Testis (tissue), 2 donors: ENCODE measurements at regions not wholly inside any gene's neighbourhood (a gene's known extent, or its start where the extent isn't known, plus 50 kb on each side); places are given as distances from the start of the nearest gene placed in this dataset.

ENCODE experiments used
- DNase-seq: peaks from one replicate; pipeline ENCODE4 v3.0.0-alpha.2; 2019
- H3K27ac ChIP-seq, 2 donors: fragments of 200-600 bp; sonication (generic); one replicate each; pipeline ENCODE4 v1.5.1; 2019
- H3K27me3 ChIP-seq: fragments of 200-600 bp; sonication (generic); one replicate; pipeline ENCODE4 v1.5.1; 2019
- H3K36me3 ChIP-seq: fragments of 200-600 bp; sonication (generic); one replicate; pipeline ENCODE4 v1.5.1; 2017; ENCODE audit warnings: low read depth; ENCODE audit errors: missing control alignments
- H3K4me1 ChIP-seq: fragments of 200-600 bp; sonication (generic); one replicate; pipeline ENCODE4 v1.5.1; 2019
- H3K4me3 ChIP-seq, 2 donors: fragments of 200-600 bp; sonication (generic); one replicate each; pipeline ENCODE4 v1.5.1; 2017 to 2019
- H3K9me3 ChIP-seq: fragments of 200-600 bp; sonication (generic); one replicate; pipeline ENCODE4 v1.5.1; 2017
- POLR2A ChIP-seq: fragments of 450-650 bp; IDR thresholded peaks from one replicate; pipeline ENCODE4 v1.6.1; 2017; ENCODE audit warnings: antibody characterized with exemption, mild to moderate bottlenecking, moderate library complexity
- WGBS, 2 donors: methylation state at CpG; one replicate each; pipeline ENCODE4 v1.1.5; 2018; 5-methylcytosine and 5-hydroxymethylcytosine counted together
- intact Hi-C: fragments of 100-400 bp; cut with DNase I; formaldehyde crosslinking; loops from one replicate; pipeline ENCODE4 v1.15.1; 2023; ENCODE audit warnings: low total_unique reads
- TF ChIP-seq, protein P1 (sequence below), 3 experiments: fragments of 450-650 bp in 2 of 3; fragments of 200-600 bp in 1 of 3; sonication (generic) in 1 of 3; IDR thresholded peaks; one replicate each; pipeline ENCODE4 v1.5.1; 2016 to 2019; ENCODE audit warnings: antibody characterized with exemption in 3 of 3, mild to moderate bottlenecking in 2 of 3, moderate library complexity in 1 of 3

DNA sequence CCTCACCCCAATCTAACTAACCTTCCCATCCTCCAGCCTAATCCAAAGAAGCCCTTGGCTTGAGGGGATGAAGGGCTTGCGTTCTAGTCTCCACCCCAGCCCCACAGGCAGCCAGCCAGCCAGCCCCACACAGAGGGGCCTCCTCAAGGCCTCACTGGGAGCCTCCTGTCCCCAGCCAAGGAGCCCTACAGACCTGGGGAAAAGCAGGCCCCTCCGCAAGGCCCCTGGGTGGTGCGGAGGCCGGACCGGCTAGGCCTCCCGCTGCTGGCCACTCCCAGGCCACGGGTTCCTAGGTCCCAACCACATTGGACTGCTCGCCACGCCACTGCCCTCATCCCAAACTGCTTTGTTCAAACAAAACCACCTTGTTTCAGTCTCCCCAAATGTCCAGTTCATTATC is 78.0 kb downstream of the ZIC5 start:
- H3K4me1 ChIP-seq = peaks cover 9% of the 10 kb centered on the region
- no peak overlapping the region for H3K4me3 ChIP-seq
- 85 to 99% methylated on average over 4 to 9 of the region's 9 CpGs for WGBS, 2 donors
- no peaks in the 10 kb centered on the region for H3K36me3 ChIP-seq
- DNase-seq = no peak
- intact Hi-C loops = no loop called here
- H3K27ac ChIP-seq = no peak overlapping the region
- TF ChIP-seq, protein P1, sequence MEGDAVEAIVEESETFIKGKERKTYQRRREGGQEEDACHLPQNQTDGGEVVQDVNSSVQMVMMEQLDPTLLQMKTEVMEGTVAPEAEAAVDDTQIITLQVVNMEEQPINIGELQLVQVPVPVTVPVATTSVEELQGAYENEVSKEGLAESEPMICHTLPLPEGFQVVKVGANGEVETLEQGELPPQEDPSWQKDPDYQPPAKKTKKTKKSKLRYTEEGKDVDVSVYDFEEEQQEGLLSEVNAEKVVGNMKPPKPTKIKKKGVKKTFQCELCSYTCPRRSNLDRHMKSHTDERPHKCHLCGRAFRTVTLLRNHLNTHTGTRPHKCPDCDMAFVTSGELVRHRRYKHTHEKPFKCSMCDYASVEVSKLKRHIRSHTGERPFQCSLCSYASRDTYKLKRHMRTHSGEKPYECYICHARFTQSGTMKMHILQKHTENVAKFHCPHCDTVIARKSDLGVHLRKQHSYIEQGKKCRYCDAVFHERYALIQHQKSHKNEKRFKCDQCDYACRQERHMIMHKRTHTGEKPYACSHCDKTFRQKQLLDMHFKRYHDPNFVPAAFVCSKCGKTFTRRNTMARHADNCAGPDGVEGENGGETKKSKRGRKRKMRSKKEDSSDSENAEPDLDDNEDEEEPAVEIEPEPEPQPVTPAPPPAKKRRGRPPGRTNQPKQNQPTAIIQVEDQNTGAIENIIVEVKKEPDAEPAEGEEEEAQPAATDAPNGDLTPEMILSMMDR (IDR thresholded peaks at IDR 0.05) = no peak
- no peak for TF ChIP-seq POLR2A
- no peaks in the 10 kb centered on the region for H3K27me3 ChIP-seq
- no peaks in the 10 kb centered on the region for H3K9me3 ChIP-seq

DNA sequence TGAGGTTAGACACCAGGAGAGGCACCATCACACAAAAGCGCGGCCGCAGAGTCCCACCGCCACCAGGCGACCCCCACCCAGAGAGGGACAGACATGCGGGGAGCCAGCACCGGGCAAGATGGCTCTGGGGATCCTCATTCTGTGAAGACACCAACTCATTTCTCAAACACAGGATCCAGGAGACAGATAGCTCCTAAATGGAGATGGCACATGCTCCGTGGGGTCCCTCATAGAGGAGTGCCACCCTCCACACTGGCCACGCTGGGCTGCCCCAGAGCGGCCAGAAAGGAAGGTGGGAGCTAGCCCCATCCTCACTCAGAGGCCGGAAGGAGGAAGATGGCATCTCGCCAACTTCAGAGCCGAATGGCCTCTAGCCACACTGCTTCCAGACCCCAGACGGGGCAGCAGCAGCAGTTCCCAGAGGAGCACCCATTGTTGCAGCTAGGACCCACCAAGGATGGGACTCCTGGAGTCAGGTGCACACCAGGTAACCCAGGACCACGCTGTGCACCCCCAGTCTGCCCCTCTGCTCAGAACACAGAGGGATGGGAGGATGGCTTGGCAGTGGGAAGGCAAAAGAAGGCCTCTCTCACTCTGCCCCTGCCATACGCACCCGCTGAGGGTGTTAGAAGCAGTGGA is 78.6 kb downstream of the ZIC5 start:
- no peaks in the 10 kb centered on the region for H3K36me3 ChIP-seq
- no peak for DNase-seq
- no peaks in the 10 kb centered on the region for H3K27me3 ChIP-seq
- no peak overlapping the region for H3K4me3 ChIP-seq
- H3K9me3 ChIP-seq = no peaks in the 10 kb centered on the region
- H3K4me1 ChIP-seq = peaks cover 9% of the 10 kb centered on the region
- intact Hi-C loops = no loop called here
- no peak overlapping the region for H3K27ac ChIP-seq
- TF ChIP-seq POLR2A = no peak
- WGBS, 2 donors = 85 to 94% methylated on average over 14 to 17 of the region's 17 CpGs

DNA sequence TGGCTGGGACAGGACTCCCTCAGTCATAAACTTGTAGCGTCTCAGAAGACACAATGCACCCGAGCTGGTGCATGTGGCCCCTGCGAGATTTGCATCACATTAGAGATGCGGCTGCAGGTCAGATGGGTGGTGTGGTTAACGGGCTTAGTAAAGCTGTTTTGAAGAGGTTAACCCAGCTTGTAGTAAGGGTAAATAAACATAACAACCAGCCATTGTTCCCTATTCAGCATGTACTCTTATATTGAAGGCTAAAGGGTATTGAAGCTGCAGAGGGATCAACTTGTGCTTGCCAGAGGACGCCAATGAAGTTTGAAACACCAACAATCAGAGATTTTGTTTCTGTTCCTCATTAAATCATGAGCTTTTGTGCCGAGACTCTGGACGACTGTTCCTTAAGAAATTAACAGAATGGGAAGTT is 79.4 kb downstream of the ZIC5 start:
- no peaks in the 10 kb centered on the region for H3K27me3 ChIP-seq
- 75 to 80% methylated on average over 8 of the region's 8 CpGs for WGBS, 2 donors
- TF ChIP-seq, protein P1 (IDR thresholded peaks at IDR 0.05) = no peak
- TF ChIP-seq POLR2A = no peak
- intact Hi-C loops = no loop called here
- no peaks in the 10 kb centered on the region for H3K9me3 ChIP-seq
- H3K4me3 ChIP-seq = no peak overlapping the region
- DNase-seq = no peak
- no peak overlapping the region for H3K27ac ChIP-seq
- no peaks in the 10 kb centered on the region for H3K36me3 ChIP-seq
- H3K4me1 ChIP-seq = peaks cover 9% of the 10 kb centered on the region

DNA sequence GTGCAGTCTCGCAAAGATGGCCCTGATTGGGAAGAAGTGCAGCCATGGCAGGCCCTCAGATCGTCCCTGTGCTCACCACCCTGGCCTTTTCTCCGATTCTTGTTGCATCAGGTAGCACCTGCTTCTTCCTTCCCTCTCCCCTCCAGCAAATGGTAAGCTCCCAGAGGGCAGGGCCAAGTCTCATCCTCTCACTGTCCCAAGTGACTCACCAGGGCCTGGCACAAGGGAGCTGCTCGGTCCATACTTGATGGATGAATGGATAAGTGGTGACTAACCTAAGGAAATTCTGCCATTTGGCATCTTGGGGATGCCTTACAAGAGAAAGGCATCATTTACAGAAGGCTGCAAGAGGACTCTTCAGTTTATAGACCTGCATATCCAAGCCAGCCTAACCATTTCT is 84.9 kb downstream of the ZIC5 start:
- TF ChIP-seq POLR2A = no peak
- TF ChIP-seq, protein P1 (IDR thresholded peaks at IDR 0.05) = no peak
- Histone ChIP-seq H3K36me3 (no peaks in the 10 kb centered on the region), H3K27me3 (no peaks in the 10 kb centered on the region), H3K27ac (no peak overlapping the region), H3K4me1 (no peaks in the 10 kb centered on the region), H3K4me3 (no peak overlapping the region), H3K9me3 (no peaks in the 10 kb centered on the region)
- DNase-seq = no peak
- intact Hi-C loops = no loop called here
- 87 to 94% methylated on average over 4 of the region's 4 CpGs for WGBS, 2 donors

DNA sequence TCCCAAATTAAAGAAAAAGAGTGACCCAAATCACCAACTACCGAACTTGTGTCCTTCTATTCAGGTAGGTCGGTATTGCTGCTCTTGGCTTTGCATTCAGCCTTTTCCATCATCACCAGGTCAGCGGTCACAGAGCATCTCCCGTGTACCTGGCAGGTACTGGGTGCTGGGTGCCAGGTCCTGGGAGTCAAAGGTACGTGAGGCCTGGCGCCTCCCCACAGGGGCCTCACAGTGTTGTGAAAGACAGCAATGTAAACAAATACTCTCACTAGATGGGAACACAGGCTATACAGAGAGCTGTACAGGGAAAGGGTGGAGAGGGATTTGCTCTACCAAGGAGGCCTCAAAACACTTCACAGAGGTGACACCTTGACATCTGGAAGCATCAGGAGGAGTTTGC is 86.7 kb downstream of the ZIC5 start:
- DNase-seq = no peak
- TF ChIP-seq, protein P1 (IDR thresholded peaks at IDR 0.05) = no peak
- no peak for TF ChIP-seq POLR2A
- Histone ChIP-seq H3K4me3 (no peak overlapping the region), H3K9me3 (no peaks in the 10 kb centered on the region), H3K36me3 (no peaks in the 10 kb centered on the region), H3K4me1 (no peaks in the 10 kb centered on the region), H3K27ac (no peak overlapping the region), H3K27me3 (no peaks in the 10 kb centered on the region)
- 75 to 76% methylated on average over 6 of the region's 6 CpGs for WGBS, 2 donors
- intact Hi-C loops = no loop called here
